ENCODE measurements at regions not wholly inside any gene's neighbourhood (a gene's known extent, or its start where the extent isn't known, plus 50 kb on each side); places are given as distances from the start of the nearest gene placed in this dataset.

GRCh38 chr6:96723362-96723761 is 113.9 kb downstream of the GPR63 start:
- TF ChIP-seq POLR2A (IDR thresholded peaks at IDR 0.05) (no peak), CTCF (IDR thresholded peaks at IDR 0.05) (no peak)
